HCT116 (cell line): ENCODE measurements at regions not wholly inside any gene's neighbourhood (a gene's known extent, or its start where the extent isn't known, plus 50 kb on each side); places are given as distances from the start of the nearest gene placed in this dataset.

Source experiments
- CEBPB ChIP-seq: IDR thresholded peaks from 2 replicates; pipeline ENCODE4 v1.6.1; 2012; ENCODE audit warnings: low read depth
- CTCF ChIP-seq, 3 experiments: fragments of 200-600 bp in 1 of 3; sonication (generic) in 1 of 3; IDR thresholded peaks in 2 of 3; conservative IDR thresholded peaks in 1 of 3; 2 replicates each; pipeline ENCODE4 v1.5.1; 2012 to 2017; ENCODE audit warnings: low read depth in 2 of 3, low read length in 2 of 3, antibody characterized with exemption in 1 of 3, borderline replicate concordance in 1 of 3, control low read depth in 1 of 3, mild to moderate bottlenecking in 1 of 3, mixed read lengths in 1 of 3, mixed run types in 1 of 3, moderate library complexity in 1 of 3; ENCODE audit not compliant: insufficient read depth in 1 of 3
- EZH2 ChIP-seq: fragments of 200-600 bp; sonication (generic); IDR thresholded peaks from 2 replicates; pipeline ENCODE4 v1.6.1; 2017; ENCODE audit warnings: antibody characterized with exemption, mixed run types
- EZH2phosphoT487 ChIP-seq: fragments of 200-600 bp; IDR thresholded peaks from 2 replicates; pipeline ENCODE4 v1.6.1; 2018; ENCODE audit warnings: antibody characterized with exemption, borderline replicate concordance
- JUND ChIP-seq: IDR thresholded peaks from 2 replicates; pipeline ENCODE4 v1.6.1; 2012
- POLR2A ChIP-seq: IDR thresholded peaks from 2 replicates; pipeline ENCODE4 v1.7.0; 2011; ENCODE audit warnings: borderline replicate concordance; ENCODE audit not compliant: insufficient read depth, insufficient read length; ENCODE audit errors: extremely low read depth
- POLR2AphosphoS5 ChIP-seq: IDR thresholded peaks from 2 replicates; pipeline ENCODE4 v1.6.1; 2011; ENCODE audit warnings: mild to moderate bottlenecking, low read depth, low read length, moderate library complexity
- RAD21 ChIP-seq: IDR thresholded peaks from 2 replicates; pipeline ENCODE4 v1.6.1; 2012; ENCODE audit warnings: low read depth, mild to moderate bottlenecking
- SP1 ChIP-seq: IDR thresholded peaks from 2 replicates; pipeline ENCODE4 v1.6.1; 2012; ENCODE audit warnings: low read depth

- no peak for TF ChIP-seq CTCF (IDR thresholded peaks at IDR 0.05 in 2 of 3, conservative IDR thresholded peaks at IDR 0.05 in 1 of 3; ENCODE audit: borderline replicate concordance in 1 of 3, insufficient read depth in 1 of 3, low read depth in 2 of 3, low read length in 2 of 3)
- no peak for TF ChIP-seq EZH2phosphoT487
- TF ChIP-seq POLR2A = no peak
- TF ChIP-seq EZH2 = no peak
- TF ChIP-seq POLR2AphosphoS5 = no peak
- no peak for TF ChIP-seq JUND
- no peak for TF ChIP-seq CEBPB
- TF ChIP-seq SP1 = no peak
- no peak for TF ChIP-seq RAD21
Observed at GRCh38 chr5:143914756-143915155, 102.8 kb downstream of the HMHB1 start.
